Prostate gland (tissue), 2 donors: ENCODE measurements at regions not wholly inside any gene's neighbourhood (a gene's known extent, or its start where the extent isn't known, plus 50 kb on each side); places are given as distances from the start of the nearest gene placed in this dataset.

Source experiments
- DNase-seq: peaks from one replicate; pipeline ENCODE4 v3.0.0-alpha.2; 2019; ENCODE audit warnings: low spot score
- H3K27ac ChIP-seq, 2 donors: fragments of 200-600 bp; sonication (generic); 2 replicates each; pipeline ENCODE4 v1.5.1; 2017 to 2019
- H3K27me3 ChIP-seq: fragments of 200-600 bp; sonication (generic); replicated peaks from 2 replicates; pipeline ENCODE4 v1.5.1; 2019; ENCODE audit not compliant: insufficient read depth
- H3K36me3 ChIP-seq, 2 donors: fragments of 200-600 bp; sonication (generic); 1 replicate in 1 of 2; 2 replicates in 1 of 2; pipeline versions ENCODE4 v1.5.1 to v1.8.1; 2017 to 2019
- H3K4me1 ChIP-seq: fragments of 200-600 bp; sonication (generic); replicated peaks from 2 replicates; pipeline ENCODE4 v1.5.1; 2019
- H3K4me3 ChIP-seq, 2 donors: fragments of 200-600 bp; sonication (generic); 2 replicates each; pipeline ENCODE4 v1.5.1; 2017 to 2019
- H3K9me3 ChIP-seq: fragments of 200-600 bp; sonication (generic); 2 replicates; pipeline ENCODE4 v1.5.1; 2017
- POLR2A ChIP-seq: fragments of 450-650 bp; IDR thresholded peaks from one replicate; pipeline ENCODE4 v1.6.1; 2016; ENCODE audit warnings: antibody characterized with exemption, mild to moderate bottlenecking
- POLR2AphosphoS5 ChIP-seq: sonication (generic); formaldehyde crosslinking; IDR thresholded peaks from one replicate; pipeline ENCODE4 v1.6.1; 2017; ENCODE audit warnings: antibody characterized with exemption
- WGBS: methylation state at CpG from one replicate; pipeline ENCODE4 v1.1.5; 2018; 5-methylcytosine and 5-hydroxymethylcytosine counted together
- intact Hi-C: fragments of 100-400 bp; cut with DNase I; formaldehyde crosslinking; loops from one replicate; pipeline ENCODE4 v1.14.2; 2022
- TF ChIP-seq, protein P1 (sequence below), 4 experiments: fragments of 200-600 bp in 2 of 4; fragments of 450-650 bp in 2 of 4; sonication (generic) in 2 of 4; IDR thresholded peaks; 1 replicate in 3 of 4; 2 replicates in 1 of 4; pipeline ENCODE4 v1.5.1; 2016 to 2019; ENCODE audit warnings: antibody characterized with exemption in 4 of 4, mild to moderate bottlenecking in 2 of 4, moderate library complexity in 2 of 4

- Histone ChIP-seq H3K4me3 (no peak overlapping the region), H3K27ac (no peak overlapping the region), H3K4me1 (no peaks in the 10 kb centered on the region), H3K27me3 (no peaks in the 10 kb centered on the region), H3K9me3 (no peaks in the 10 kb centered on the region), H3K36me3 (no peaks in the 10 kb centered on the region)
- intact Hi-C loops, result no loop called here
- DNase-seq, result no peak
- 80% methylated on average over 3 of the region's 3 CpGs for WGBS
- TF ChIP-seq, protein P1, sequence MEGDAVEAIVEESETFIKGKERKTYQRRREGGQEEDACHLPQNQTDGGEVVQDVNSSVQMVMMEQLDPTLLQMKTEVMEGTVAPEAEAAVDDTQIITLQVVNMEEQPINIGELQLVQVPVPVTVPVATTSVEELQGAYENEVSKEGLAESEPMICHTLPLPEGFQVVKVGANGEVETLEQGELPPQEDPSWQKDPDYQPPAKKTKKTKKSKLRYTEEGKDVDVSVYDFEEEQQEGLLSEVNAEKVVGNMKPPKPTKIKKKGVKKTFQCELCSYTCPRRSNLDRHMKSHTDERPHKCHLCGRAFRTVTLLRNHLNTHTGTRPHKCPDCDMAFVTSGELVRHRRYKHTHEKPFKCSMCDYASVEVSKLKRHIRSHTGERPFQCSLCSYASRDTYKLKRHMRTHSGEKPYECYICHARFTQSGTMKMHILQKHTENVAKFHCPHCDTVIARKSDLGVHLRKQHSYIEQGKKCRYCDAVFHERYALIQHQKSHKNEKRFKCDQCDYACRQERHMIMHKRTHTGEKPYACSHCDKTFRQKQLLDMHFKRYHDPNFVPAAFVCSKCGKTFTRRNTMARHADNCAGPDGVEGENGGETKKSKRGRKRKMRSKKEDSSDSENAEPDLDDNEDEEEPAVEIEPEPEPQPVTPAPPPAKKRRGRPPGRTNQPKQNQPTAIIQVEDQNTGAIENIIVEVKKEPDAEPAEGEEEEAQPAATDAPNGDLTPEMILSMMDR (IDR thresholded peaks at IDR 0.05), result no peak
- TF ChIP-seq POLR2AphosphoS5 (no peak), POLR2A (no peak)
These were observed 306.3 kb downstream of the TLE4 start for GRCh38 chr9:79877943-79878602.

DNA sequence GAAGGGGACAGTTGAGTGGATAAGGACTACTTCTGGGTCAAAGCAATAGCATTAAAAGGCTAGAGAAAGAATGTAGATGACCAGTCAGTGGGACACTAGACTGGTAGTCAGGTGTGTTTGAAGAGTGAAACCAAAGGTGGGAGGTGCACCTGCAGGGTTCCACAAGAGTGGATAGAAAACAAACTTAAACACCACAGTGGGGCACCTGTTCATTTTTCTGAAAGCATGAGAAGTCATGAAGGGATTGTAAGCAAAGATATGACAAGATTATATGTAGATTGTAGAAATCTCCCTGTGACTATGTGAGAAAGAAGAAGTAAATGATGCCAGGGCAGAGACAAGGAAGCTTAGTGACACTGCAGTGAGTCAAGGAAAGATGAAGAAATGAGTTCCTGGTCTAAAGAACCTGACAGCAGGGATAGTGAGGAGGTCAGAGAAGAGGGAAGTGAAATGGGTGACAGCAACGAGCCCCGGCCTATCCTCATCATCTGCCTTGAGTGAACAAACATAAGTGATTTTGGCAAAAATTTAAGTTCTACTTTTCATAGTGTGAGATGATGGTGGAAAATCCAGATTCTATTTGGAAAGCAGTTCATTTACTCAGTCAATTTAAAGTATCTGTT is 296.9 kb downstream of the TLE4 start:
- DNase-seq, result no peak
- H3K27ac ChIP-seq, result no peak overlapping the region
- no peaks in the 10 kb centered on the region for H3K36me3 ChIP-seq
- intact Hi-C loops, result no loop called here
- no peak for TF ChIP-seq POLR2A
- TF ChIP-seq, protein P1 (IDR thresholded peaks at IDR 0.05), result no peak
- no peak for TF ChIP-seq POLR2AphosphoS5
- H3K4me1 ChIP-seq, result no peaks in the 10 kb centered on the region
- 91% methylated on average over 2 of the region's 2 CpGs for WGBS
- H3K9me3 ChIP-seq, result no peaks in the 10 kb centered on the region
- H3K27me3 ChIP-seq, result no peaks in the 10 kb centered on the region
- H3K4me3 ChIP-seq, result no peak overlapping the region

GRCh38 chr9:79862921-79863890 is 291.4 kb downstream of the TLE4 start:
- Histone ChIP-seq H3K27ac (no peak overlapping the region), H3K36me3 (no peaks in the 10 kb centered on the region), H3K27me3 (no peaks in the 10 kb centered on the region), H3K4me1 (no peaks in the 10 kb centered on the region), H3K4me3 (no peak overlapping the region), H3K9me3 (no peaks in the 10 kb centered on the region)
- WGBS, result 94% methylated on average over 32 of the region's 32 CpGs
- DNase-seq, result no peak
- intact Hi-C loops, result no loop called here
- no peak for TF ChIP-seq POLR2A
- TF ChIP-seq, protein P1 (IDR thresholded peaks at IDR 0.05), result no peak
- TF ChIP-seq POLR2AphosphoS5, result no peak

GRCh38 chr9:79858508-79858907 is 286.7 kb downstream of the TLE4 start:
- Histone ChIP-seq H3K27ac (no peak overlapping the region), H3K9me3 (no peaks in the 10 kb centered on the region), H3K36me3 (no peaks in the 10 kb centered on the region), H3K4me1 (no peaks in the 10 kb centered on the region), H3K4me3 (no peak overlapping the region), H3K27me3 (no peaks in the 10 kb centered on the region)
- WGBS, result 83% methylated on average over 3 of the region's 3 CpGs
- intact Hi-C loops, result no loop called here
- DNase-seq, result no peak
- TF ChIP-seq POLR2AphosphoS5 (no peak), POLR2A (no peak)
- TF ChIP-seq, protein P1 (IDR thresholded peaks at IDR 0.05), result no peak
